BE2C (cell line): ENCODE measurements at regions not wholly inside any gene's neighbourhood (a gene's known extent, or its start where the extent isn't known, plus 50 kb on each side); places are given as distances from the start of the nearest gene placed in this dataset.

ENCODE experiments used
- DNase-seq: peaks from one replicate; pipeline ENCODE4 v3.0.0-alpha.2; 2020
- H3K27me3 ChIP-seq: fragments of 250-450 bp; sonication (Bioruptor Pico); 2 replicates; pipeline ENCODE4 v1.5.1; 2020; ENCODE audit warnings: mild to moderate bottlenecking
- H3K36me3 ChIP-seq: fragments of 250-450 bp; sonication (Bioruptor Pico); 2 replicates; pipeline ENCODE4 v1.5.1; 2020; ENCODE audit warnings: mild to moderate bottlenecking
- H3K4me1 ChIP-seq: fragments of 250-450 bp; sonication (Bioruptor Pico); 2 replicates; pipeline ENCODE4 v1.5.1; 2020
- H3K4me3 ChIP-seq: 2 replicates; pipeline ENCODE4 v1.5.1; 2011; ENCODE audit warnings: low read depth, low read length
- H3K9me3 ChIP-seq: fragments of 250-450 bp; sonication (Bioruptor Pico); 2 replicates; pipeline ENCODE4 v1.5.1; 2020
- TF ChIP-seq, protein P1 (sequence below): IDR thresholded peaks from 2 replicates; pipeline ENCODE4 v1.5.1; 2012; ENCODE audit warnings: mild to moderate bottlenecking, low read depth, low read length

DNA sequence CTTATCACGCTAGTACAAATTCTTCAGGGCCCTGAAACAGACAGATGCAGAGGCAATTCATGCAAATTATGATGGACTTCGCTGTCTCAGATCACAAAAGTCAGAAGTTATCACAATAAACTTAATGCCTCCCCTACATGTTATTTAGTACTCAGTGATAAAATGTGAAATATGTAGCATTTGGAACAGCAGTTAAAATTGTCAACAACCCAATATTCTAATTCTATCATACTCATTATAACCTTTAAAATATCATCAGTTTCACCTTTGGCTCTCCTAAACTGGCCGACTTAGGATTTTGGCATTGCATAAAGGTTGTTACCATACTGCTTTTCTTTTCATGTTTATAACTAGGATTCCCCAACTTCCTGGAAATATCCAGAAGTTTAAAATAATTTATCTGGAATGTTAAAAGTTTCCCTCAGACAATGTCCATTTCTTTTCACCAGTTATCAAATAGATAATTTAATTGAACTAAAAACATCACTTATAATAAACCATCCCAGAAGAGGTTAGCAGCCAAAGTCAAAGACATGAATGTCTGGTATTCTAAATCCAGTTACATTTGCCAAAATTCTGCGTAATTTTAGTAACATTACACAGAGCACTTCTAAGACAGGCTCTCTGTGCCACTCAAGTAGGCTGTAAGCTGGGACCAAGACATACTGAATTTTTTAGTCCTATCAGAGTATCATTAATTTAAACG lies 239.8 kb downstream of the RBM43 start:
- H3K9me3 ChIP-seq, result no peaks in the 10 kb centered on the region
- H3K4me1 ChIP-seq, result no peaks in the 10 kb centered on the region
- H3K4me3 ChIP-seq, result no peak overlapping the region
- H3K36me3 ChIP-seq, result no peaks in the 10 kb centered on the region
- DNase-seq, result no peak
- TF ChIP-seq, protein P1, sequence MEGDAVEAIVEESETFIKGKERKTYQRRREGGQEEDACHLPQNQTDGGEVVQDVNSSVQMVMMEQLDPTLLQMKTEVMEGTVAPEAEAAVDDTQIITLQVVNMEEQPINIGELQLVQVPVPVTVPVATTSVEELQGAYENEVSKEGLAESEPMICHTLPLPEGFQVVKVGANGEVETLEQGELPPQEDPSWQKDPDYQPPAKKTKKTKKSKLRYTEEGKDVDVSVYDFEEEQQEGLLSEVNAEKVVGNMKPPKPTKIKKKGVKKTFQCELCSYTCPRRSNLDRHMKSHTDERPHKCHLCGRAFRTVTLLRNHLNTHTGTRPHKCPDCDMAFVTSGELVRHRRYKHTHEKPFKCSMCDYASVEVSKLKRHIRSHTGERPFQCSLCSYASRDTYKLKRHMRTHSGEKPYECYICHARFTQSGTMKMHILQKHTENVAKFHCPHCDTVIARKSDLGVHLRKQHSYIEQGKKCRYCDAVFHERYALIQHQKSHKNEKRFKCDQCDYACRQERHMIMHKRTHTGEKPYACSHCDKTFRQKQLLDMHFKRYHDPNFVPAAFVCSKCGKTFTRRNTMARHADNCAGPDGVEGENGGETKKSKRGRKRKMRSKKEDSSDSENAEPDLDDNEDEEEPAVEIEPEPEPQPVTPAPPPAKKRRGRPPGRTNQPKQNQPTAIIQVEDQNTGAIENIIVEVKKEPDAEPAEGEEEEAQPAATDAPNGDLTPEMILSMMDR, result no peak
- no peaks in the 10 kb centered on the region for H3K27me3 ChIP-seq

DNA sequence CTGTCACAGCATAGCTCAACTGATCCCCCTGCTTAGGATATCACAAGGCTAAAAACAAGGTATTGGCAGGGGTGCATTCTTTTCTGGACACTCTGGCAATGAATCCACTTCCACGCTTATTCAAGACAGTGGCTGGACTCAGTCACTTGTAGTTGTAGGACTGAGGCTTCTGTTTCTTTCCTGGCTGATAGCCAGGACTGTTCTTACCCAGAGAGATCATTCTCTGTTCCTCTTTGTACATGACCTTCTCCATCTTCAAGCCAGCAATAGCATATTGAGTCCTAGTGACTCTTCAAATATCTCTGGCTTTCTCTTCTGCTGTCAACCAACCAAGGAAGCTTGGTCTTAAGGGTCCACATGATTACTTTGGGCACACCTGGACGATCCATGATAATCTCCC lies 241.3 kb downstream of the RBM43 start:
- DNase-seq, result no peak
- no peaks in the 10 kb centered on the region for H3K4me1 ChIP-seq
- no peaks in the 10 kb centered on the region for H3K36me3 ChIP-seq
- no peaks in the 10 kb centered on the region for H3K9me3 ChIP-seq
- H3K4me3 ChIP-seq, result no peak overlapping the region
- H3K27me3 ChIP-seq, result no peaks in the 10 kb centered on the region
- TF ChIP-seq, protein P1, result no peak

DNA sequence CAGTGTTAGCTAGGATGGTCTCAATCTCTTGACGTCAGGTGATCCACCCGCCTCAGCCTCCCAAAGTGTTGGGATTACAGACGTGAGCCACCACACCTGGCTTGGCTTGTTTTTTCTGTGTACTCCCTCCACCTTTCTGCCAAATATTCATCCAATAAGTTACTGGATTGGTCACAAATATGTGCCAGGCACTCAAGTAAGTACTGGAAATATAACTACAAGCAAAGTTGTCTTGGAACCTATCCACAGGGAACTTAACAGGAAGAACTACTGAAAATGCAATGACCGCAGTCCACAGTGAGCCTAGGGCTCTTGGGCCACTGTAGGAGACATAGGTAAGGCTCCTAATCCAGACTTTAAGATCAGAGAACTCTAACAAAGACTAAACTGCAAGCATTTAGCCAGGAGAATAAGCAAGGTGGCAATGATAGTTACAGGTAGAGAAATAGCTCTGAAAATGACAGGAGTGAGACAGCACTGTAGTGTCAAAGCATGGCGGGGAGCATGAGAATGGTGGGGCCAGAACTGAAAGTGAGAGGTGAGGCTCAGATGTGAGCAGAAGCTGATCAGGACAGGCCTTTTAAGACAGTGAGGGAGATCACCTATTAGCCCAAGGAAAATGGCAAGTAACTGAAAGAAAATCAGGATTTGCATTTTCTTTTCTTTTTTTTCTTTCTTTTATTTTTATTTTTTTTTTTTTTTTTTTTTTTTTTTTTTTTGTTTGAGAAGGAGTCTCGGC lies 252.1 kb downstream of the RBM43 start:
- Histone ChIP-seq H3K4me3 (no peak overlapping the region), H3K4me1 (no peaks in the 10 kb centered on the region), H3K9me3 (no peaks in the 10 kb centered on the region), H3K27me3 (no peaks in the 10 kb centered on the region), H3K36me3 (no peaks in the 10 kb centered on the region)
- DNase-seq, result no peak
- TF ChIP-seq, protein P1, result no peak

DNA sequence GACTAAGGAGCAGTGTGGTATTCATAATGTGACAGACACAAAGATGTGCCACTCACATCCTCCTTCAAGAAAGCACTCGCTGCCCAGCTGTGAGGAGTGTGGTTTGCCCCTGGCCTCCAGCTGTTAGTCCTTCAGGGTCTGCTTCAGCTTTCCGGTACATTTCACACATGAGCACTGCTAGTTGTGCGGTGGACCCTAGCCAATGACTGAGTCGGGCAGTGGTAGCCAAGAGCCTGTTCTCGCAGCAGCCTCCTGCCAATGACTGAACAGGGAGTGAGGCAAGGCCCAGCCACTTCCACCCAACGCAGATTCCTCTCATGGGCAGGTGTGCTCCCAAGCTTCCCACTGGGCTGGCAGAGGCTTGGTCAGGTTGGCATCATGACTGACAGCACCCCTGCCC lies 254.3 kb downstream of the RBM43 start:
- no peaks in the 10 kb centered on the region for H3K9me3 ChIP-seq
- H3K27me3 ChIP-seq, result no peaks in the 10 kb centered on the region
- DNase-seq, result no peak
- no peaks in the 10 kb centered on the region for H3K36me3 ChIP-seq
- TF ChIP-seq, protein P1, result no peak
- H3K4me1 ChIP-seq, result no peaks in the 10 kb centered on the region
- no peak overlapping the region for H3K4me3 ChIP-seq

DNA sequence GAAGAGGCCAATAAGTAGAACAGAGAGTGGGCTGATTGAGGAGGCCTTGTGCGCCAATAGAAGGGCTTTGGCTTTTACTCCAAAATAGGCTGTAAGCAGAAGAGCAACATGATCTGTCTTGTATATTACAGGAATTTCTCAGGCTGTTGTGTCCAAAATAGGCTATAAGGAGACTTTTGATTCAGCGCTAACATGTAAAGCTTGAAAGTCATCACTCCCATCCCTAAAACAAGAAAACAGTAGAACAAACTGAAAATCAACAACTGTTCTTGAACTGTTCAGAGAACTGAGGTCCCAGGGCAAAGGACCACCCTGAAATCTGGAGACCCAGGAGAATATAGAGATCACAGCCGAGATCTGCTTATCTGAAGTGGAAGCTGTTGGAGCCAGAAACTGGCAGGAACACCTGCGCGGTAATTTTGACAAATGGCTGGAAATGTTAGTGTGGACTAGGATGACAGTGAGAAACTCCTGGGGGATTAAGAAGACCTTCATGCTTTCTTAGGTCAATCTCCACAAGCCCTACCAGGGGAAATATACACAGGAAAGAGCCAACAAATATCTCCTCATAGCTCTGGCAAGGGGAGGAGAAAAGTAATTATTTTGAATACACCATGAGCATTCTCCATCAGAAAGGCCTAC lies 258.6 kb downstream of the RBM43 start:
- Histone ChIP-seq H3K36me3 (no peaks in the 10 kb centered on the region), H3K4me3 (no peak overlapping the region), H3K9me3 (no peaks in the 10 kb centered on the region), H3K27me3 (no peaks in the 10 kb centered on the region), H3K4me1 (peaks cover 9% of the 10 kb centered on the region; the same call in 1 of the 2 replicates)
- TF ChIP-seq, protein P1, result no peak
- no peak for DNase-seq
